Muscle layer of duodenum (tissue), 2 donors: ENCODE measurements at regions not wholly inside any gene's neighbourhood (a gene's known extent, or its start where the extent isn't known, plus 50 kb on each side); places are given as distances from the start of the nearest gene placed in this dataset.
"Not testable (repeated sequence)": the region's sequence is repeated elsewhere in the genome, so short reads cannot be mapped to it uniquely, and the experiment has no call there.

Experiments
- H3K27ac ChIP-seq: one replicate; pipeline ENCODE4 v1.7.0; 2013; ENCODE audit warnings: mild to moderate bottlenecking, low read length
- H3K27me3 ChIP-seq: one replicate; pipeline ENCODE4 v1.7.0; 2013; ENCODE audit warnings: low read depth, mild to moderate bottlenecking, control low read depth, low read length
- H3K36me3 ChIP-seq, 2 donors: one replicate each; pipeline ENCODE4 v1.7.0; 2013; ENCODE audit warnings: low read length in 2 of 2, control low read depth in 1 of 2, mild to moderate bottlenecking in 1 of 2; ENCODE audit not compliant: insufficient read depth in 2 of 2, control insufficient read depth in 1 of 2
- H3K4me1 ChIP-seq, 2 donors: one replicate each; pipeline ENCODE4 v1.7.0; 2013; ENCODE audit warnings: low read length in 2 of 2, mild to moderate bottlenecking in 2 of 2, control low read depth in 1 of 2, moderate library complexity in 1 of 2; ENCODE audit not compliant: insufficient read depth in 2 of 2, control insufficient read depth in 1 of 2
- H3K4me3 ChIP-seq, 2 donors: one replicate each; pipeline ENCODE4 v1.7.0; 2013; ENCODE audit warnings: low read length in 2 of 2, low read depth in 1 of 2, mild to moderate bottlenecking in 1 of 2
- H3K9me3 ChIP-seq, 2 donors: one replicate each; pipeline ENCODE4 v1.7.0; 2013; ENCODE audit warnings: low read length in 2 of 2, control low read depth in 1 of 2, mild to moderate bottlenecking in 1 of 2; ENCODE audit not compliant: control insufficient read depth in 1 of 2
- donor health status: healthy.

GRCh38 chr2:16189029-16189835 is 248.9 kb downstream of the MYCN start:
- H3K4me1 ChIP-seq = no peaks in the 10 kb centered on the region
- no peaks in the 10 kb centered on the region for H3K36me3 ChIP-seq
- no peaks in the 10 kb centered on the region for H3K9me3 ChIP-seq
- no peak overlapping the region for H3K4me3 ChIP-seq
- no peaks in the 10 kb centered on the region for H3K27me3 ChIP-seq
- H3K27ac ChIP-seq = no peak overlapping the region

GRCh38 chr2:16188261-16188890 is 248.0 kb downstream of the MYCN start:
- Histone ChIP-seq H3K36me3 (no peaks in the 10 kb centered on the region), H3K27me3 (no peaks in the 10 kb centered on the region), H3K27ac (no peak overlapping the region), H3K4me1 (no peaks in the 10 kb centered on the region), H3K9me3 (no peaks in the 10 kb centered on the region), H3K4me3 (no peak overlapping the region)

GRCh38 chr2:16187482-16187817 is 247.1 kb downstream of the MYCN start:
- no peak overlapping the region for H3K27ac ChIP-seq
- H3K36me3 ChIP-seq = no peaks in the 10 kb centered on the region
- no peaks in the 10 kb centered on the region for H3K27me3 ChIP-seq
- no peaks in the 10 kb centered on the region for H3K9me3 ChIP-seq
- H3K4me1 ChIP-seq = no peaks in the 10 kb centered on the region
- H3K4me3 ChIP-seq = no peak overlapping the region

DNA sequence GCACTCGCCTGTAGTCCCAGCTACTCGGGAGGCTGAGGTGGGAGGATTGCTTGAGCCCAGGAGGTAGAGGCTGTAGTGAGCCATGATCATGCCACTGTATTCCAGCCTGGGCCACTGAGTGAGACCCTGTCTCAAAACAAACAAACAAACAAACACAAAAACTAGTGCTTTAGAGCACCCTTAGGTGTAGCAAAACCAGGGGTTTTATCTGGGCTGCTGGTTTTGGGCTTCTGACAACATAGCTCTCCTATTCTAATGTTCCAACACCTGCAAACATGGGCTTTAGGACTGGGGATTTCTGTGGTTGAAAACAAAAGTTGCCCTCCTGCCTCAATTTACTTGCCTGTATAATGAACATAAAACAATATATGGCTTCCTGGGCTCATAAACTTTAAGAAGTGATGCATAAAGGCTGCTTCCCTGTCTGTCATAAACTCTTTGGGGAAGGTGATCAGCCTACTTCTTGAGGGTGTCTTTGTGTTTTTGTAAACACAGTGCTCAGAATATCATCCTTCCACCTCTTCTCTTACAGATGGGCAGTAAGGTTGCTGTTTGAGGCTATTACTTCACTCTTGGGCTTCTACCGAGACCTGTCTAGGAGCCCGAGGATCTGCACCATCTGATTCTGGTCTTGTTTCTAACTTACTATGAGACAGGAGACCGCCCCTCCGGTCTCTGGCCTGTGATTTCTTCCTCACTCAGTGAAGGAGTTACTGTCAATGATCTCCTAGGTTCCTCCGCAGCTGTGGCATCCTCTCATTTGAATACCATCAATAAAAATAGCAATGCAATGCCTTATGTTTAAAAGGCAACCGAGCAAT is 246.5 kb downstream of the MYCN start:
- Histone ChIP-seq H3K36me3 (no peaks in the 10 kb centered on the region), H3K4me3 (no peak overlapping the region), H3K27me3 (no peaks in the 10 kb centered on the region), H3K27ac (no peak overlapping the region), H3K4me1 (no peaks in the 10 kb centered on the region), H3K9me3 (no peaks in the 10 kb centered on the region)

DNA sequence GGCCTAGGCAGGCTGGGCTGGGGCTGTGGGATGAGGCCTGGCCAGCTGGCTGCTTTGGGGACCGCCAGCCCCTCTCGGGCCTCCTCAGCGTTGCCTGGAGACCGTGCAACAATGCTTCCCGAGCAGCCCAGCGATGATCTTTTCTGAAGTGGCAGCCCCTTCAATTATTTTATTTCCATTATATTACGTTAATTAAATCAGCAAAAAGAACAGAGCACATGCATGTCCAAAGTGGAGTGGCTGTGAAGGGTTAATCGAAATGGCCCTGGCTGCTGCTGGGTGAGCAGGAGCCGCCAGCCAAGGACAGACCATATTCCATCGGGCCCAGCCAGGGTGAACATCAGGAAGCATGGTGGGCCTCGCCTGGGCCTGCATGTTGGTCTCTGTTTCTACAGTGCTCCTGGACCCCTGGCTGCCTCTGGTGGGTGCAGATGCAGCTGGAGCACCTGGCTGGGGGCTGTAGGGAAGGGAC is 245.5 kb downstream of the MYCN start:
- H3K4me1 ChIP-seq = no peaks in the 10 kb centered on the region
- no peaks in the 10 kb centered on the region for H3K9me3 ChIP-seq
- no peaks in the 10 kb centered on the region for H3K27me3 ChIP-seq
- no peaks in the 10 kb centered on the region for H3K36me3 ChIP-seq
- H3K4me3 ChIP-seq = no peak overlapping the region
- no peak overlapping the region for H3K27ac ChIP-seq

DNA sequence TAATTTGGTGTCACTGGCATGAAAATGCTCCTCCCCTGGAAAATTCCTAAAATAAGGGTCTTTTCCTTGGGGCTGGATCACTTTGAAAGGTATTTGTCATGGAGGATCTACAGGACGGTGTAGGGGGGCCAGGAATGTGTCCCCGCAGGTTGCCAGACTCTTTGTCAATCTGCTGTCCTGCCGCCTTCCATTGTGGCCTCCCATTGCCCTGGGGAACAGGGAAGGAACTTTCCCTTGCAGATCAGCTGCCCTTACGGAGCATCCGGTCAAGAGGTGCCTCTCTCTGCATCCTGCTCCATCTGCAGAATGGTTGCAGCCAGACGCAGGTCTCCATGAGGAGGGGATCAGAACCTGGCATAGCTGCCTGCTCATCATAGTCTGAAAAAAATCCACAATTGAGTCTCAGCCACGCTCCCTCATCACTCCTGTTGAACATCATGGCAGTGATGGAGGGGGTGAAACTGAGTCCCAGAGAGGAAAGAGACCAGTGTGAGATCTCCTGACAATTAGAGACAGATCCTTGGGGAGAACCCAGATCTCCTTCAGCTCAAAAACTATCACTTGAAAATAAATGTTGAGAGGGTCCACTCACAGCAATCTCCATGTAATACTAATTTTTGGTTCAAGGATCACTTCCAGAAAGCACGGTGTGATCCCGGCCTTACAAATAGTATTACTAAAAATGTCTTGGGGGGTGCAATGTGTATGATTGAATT is 244.8 kb downstream of the MYCN start:
- no peak overlapping the region for H3K27ac ChIP-seq

DNA sequence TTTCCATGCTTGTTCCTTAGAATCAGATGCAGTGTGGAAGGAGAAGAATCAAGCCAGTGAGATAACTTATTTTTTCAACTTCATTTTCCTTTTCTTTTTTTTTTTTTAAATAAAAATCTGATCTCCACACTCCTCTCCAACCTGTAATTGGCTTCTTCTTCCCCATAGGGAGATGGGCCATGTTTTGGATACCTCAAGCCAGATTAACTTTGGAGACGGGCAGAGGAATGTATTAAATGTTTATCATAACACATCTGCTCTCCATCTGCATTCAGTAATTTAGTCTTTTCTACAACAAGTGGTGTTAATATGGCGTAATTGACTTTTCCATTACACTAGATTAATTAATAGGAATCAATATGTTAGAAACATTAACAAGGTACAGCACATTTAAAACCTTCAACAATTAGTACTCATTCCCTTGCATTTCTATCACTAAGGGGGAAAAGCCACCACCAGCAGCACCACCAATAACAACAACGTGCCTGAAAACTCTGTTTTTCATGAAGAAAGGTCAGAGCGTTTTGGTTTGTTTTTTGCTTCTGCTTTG is 244.1 kb downstream of the MYCN start:
- H3K4me3 ChIP-seq = no peak overlapping the region
- no peaks in the 10 kb centered on the region for H3K9me3 ChIP-seq
- H3K4me1 ChIP-seq = no peaks in the 10 kb centered on the region
- no peaks in the 10 kb centered on the region for H3K27me3 ChIP-seq
- H3K27ac ChIP-seq = no peak overlapping the region
- H3K36me3 ChIP-seq = no peaks in the 10 kb centered on the region

More for the DNA sequence above, 244.8 kb downstream of the MYCN start:
- Histone ChIP-seq H3K9me3 (no peaks in the 10 kb centered on the region), H3K4me3 (no peak overlapping the region), H3K36me3 (no peaks in the 10 kb centered on the region), H3K27me3 (no peaks in the 10 kb centered on the region), H3K4me1 (no peaks in the 10 kb centered on the region)

DNA sequence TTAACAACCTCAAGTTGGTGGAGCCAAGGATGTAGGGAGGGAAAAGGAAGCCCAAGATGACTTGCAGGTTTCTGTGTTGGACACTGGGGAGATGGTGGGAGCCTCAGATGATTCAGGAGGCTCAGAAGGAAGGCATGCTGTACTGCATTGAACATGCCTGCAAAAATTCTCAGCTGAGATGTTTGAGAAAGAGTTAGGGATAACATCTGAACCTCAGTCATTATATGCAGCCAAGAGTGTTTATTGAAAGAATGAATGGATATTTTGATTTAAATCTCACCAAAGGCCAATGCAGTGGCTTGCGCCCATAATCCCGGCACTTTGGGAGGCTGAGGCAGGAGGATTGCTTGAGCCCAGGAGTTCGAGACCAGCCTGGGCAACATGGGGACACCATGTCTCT is 243.0 kb downstream of the MYCN start:
- H3K27me3 ChIP-seq = no peaks in the 10 kb centered on the region
- no peaks in the 10 kb centered on the region for H3K36me3 ChIP-seq
- no peaks in the 10 kb centered on the region for H3K9me3 ChIP-seq
- H3K27ac ChIP-seq = no peak overlapping the region
- H3K4me3 ChIP-seq = no peak overlapping the region
- no peaks in the 10 kb centered on the region for H3K4me1 ChIP-seq

DNA sequence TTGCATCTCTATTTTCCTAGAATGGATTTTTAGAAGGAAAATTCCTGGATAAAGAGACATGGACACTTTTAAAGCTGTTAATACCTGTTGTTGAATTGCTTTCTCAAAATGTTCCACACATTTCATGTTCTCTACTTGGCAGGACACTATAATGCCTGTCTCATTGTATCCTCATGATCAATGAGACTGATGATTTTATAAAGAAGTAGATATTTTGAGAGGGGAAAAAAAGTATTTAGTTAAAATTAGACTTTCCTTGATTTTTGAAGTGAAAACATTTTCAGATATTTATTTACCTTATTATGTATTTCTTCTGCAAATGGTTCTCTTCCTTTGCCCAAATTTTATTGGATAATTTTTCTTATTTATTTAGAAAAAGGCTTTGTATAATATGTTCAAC is 242.5 kb downstream of the MYCN start:
- Histone ChIP-seq H3K36me3 (no peaks in the 10 kb centered on the region), H3K4me3 (no peak overlapping the region), H3K27me3 (no peaks in the 10 kb centered on the region), H3K9me3 (no peaks in the 10 kb centered on the region), H3K4me1 (no peaks in the 10 kb centered on the region), H3K27ac (no peak overlapping the region)

DNA sequence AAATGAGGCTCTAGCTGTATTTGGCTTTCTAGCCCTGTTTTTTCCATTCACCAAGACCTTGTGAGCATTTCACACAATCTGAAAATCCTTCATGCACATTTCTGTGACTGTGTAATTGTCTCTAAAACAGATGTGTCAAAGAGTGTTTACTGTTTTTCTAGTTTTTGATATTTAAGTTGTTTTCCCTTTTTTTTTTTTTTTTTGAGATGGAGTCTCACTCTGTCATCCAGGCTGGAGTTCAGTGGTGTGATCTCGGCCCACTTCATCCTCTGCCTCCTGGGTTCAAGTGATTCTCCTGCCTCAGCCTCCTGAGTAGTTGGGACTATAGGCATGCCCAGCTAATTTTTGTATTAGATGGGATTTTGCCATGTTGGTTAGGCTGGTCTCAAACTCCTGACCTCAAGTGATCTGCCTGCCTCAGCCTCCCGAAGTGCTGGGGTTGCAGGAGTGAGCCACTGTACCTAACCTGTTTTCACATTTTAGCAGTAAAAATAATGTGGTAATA is 242.0 kb downstream of the MYCN start:
- H3K4me1 ChIP-seq, H3K36me3 ChIP-seq, H3K27ac ChIP-seq, H3K27me3 ChIP-seq, H3K9me3 ChIP-seq, H3K4me3 ChIP-seq: not testable (repeated sequence)

GRCh38 chr2:16181741-16182090 is 241.4 kb downstream of the MYCN start:
- Histone ChIP-seq H3K4me3 (no peak overlapping the region), H3K27ac (no peak overlapping the region), H3K4me1 (no peaks in the 10 kb centered on the region), H3K27me3 (no peaks in the 10 kb centered on the region), H3K36me3 (no peaks in the 10 kb centered on the region), H3K9me3 (no peaks in the 10 kb centered on the region)
